OCI-LY7 (cell line): ENCODE measurements at regions not wholly inside any gene's neighbourhood (a gene's known extent, or its start where the extent isn't known, plus 50 kb on each side); places are given as distances from the start of the nearest gene placed in this dataset.

Experiments used
- BruUV-seq: library from RNA; stranded (reverse); fragments of 400-500 nt; replicated peaks from 2 replicates; lab custom pipeline; 2021; lab: Mats Ljungman, UMichigan
- CTCF ChIA-PET: fragments of 300-600 bp; sonication (Branson Sonifier 250); formaldehyde crosslinking; loops from one replicate; lab custom pipeline; 2022; ENCODE audit warnings: antibody characterized with exemption; ENCODE audit not compliant: unreplicated experiment; lab: Charles Lee
- POLR2A ChIA-PET: fragments of 300-600 bp; sonication (Branson Sonifier 250); formaldehyde crosslinking; loops from one replicate; lab custom pipeline; 2022; ENCODE audit warnings: antibody characterized with exemption; lab: Charles Lee
- DNase-seq: peaks from one replicate; pipeline ENCODE4 v3.0.0-alpha.2; 2015; ENCODE audit warnings: low spot score
- H2AFZ ChIP-seq: fragments of 200-600 bp; sonication (generic), shearing (Covaris generic); 2 replicates; pipeline ENCODE4 v1.6.1; 2014; ENCODE audit warnings: mild to moderate bottlenecking, antibody characterized with exemption, low read length, moderate library complexity
- H3K27ac ChIP-seq: fragments of 200-600 bp; sonication (generic); 2 replicates; pipeline ENCODE4 v1.5.1; 2014; ENCODE audit warnings: mixed run types, low read depth, mild to moderate bottlenecking, moderate library complexity, low read length, inconsistent platforms; ENCODE audit not compliant: poor library complexity, severe bottlenecking
- H3K36me3 ChIP-seq: fragments of 200-600 bp; sonication (generic); 2 replicates; pipeline ENCODE4 v1.6.1; 2014; ENCODE audit warnings: mild to moderate bottlenecking, antibody characterized with exemption, low read length, moderate library complexity, mixed read lengths; ENCODE audit not compliant: insufficient read depth
- H3K4me1 ChIP-seq: fragments of 200-600 bp; sonication (generic); 2 replicates; pipeline ENCODE4 v1.5.1; 2014; ENCODE audit warnings: mild to moderate bottlenecking, low read length; ENCODE audit not compliant: insufficient read depth, poor library complexity, severe bottlenecking
- H3K4me2 ChIP-seq: fragments of 200-600 bp; sonication (generic); 2 replicates; pipeline ENCODE4 v1.6.1; 2014; ENCODE audit warnings: mild to moderate bottlenecking, low read length
- H3K4me3 ChIP-seq: fragments of 200-600 bp; sonication (generic); 2 replicates; pipeline ENCODE4 v1.5.1; 2014; ENCODE audit warnings: mild to moderate bottlenecking, low read depth, low read length; ENCODE audit not compliant: poor library complexity, severe bottlenecking
- H3K79me2 ChIP-seq: fragments of 200-600 bp; sonication (generic); 2 replicates; pipeline ENCODE4 v1.6.1; 2016; ENCODE audit warnings: low read depth, mild to moderate bottlenecking, low read length, moderate library complexity, mixed read lengths; ENCODE audit not compliant: insufficient read depth
- H3K9me2 ChIP-seq: fragments of 200-600 bp; sonication (generic); 2 replicates; pipeline ENCODE4 v1.6.1; 2016; ENCODE audit warnings: mild to moderate bottlenecking, low read length, mixed read lengths; ENCODE audit not compliant: insufficient read depth
- H3K9me3 ChIP-seq: fragments of 200-600 bp; sonication (generic); 2 replicates; pipeline ENCODE4 v1.6.1; 2014; ENCODE audit warnings: mild to moderate bottlenecking, mixed run types, low read length, mixed read lengths
- H4K20me1 ChIP-seq: fragments of 200-600 bp; sonication (generic); 2 replicates; pipeline ENCODE4 v1.6.1; 2014; ENCODE audit warnings: mild to moderate bottlenecking, antibody characterized with exemption, low read length, moderate library complexity, mixed read lengths; ENCODE audit not compliant: insufficient read depth
- CTCF ChIP-seq: fragments of 200-600 bp; sonication (generic); conservative IDR thresholded peaks from 2 replicates; pipeline ENCODE4 v1.5.1; 2014; ENCODE audit warnings: mild to moderate bottlenecking, antibody characterized with exemption, low read length, moderate library complexity, mixed read lengths
- EZH2phosphoT487 ChIP-seq: fragments of 200-600 bp; sonication (generic); IDR thresholded peaks from 2 replicates; pipeline ENCODE4 v1.6.1; 2018; ENCODE audit warnings: low read depth, borderline replicate concordance, mild to moderate bottlenecking, mixed run types, antibody characterized with exemption, low read length, moderate library complexity, mixed read lengths
- intact Hi-C: fragments of 100-400 bp; cut with micrococcal nuclease; formaldehyde crosslinking; loops from one replicate; pipeline ENCODE4 v1.10.0; 2022; ENCODE audit not compliant: unreplicated experiment

- H3K79me2 ChIP-seq, result no peaks in the 10 kb centered on the region
- no peak overlapping the region for H2AFZ ChIP-seq
- no peaks in the 10 kb centered on the region for H4K20me1 ChIP-seq
- peaks cover 2% of the 10 kb centered on the region for H3K4me1 ChIP-seq
- no TSS peak for BruUV-seq
- no peak overlapping the region for H3K27ac ChIP-seq
- no peak overlapping the region for H3K4me2 ChIP-seq
- TF ChIP-seq EZH2phosphoT487 (no peak), CTCF (no peak)
- H3K36me3 ChIP-seq, result no peaks in the 10 kb centered on the region
- no peaks in the 10 kb centered on the region for H3K9me2 ChIP-seq
- no peaks in the 10 kb centered on the region for H3K9me3 ChIP-seq
- DNase-seq, result no peak
- H3K4me3 ChIP-seq, result no peak overlapping the region
- POLR2A ChIA-PET, result no interaction called here
- intact Hi-C loops, result no loop called here
- CTCF ChIA-PET, result no interaction called here
These were observed 62.9 kb upstream of the ADRA2C start for GRCh38 chr4:3703343-3703676.

GRCh38 chr4:3702561-3703221, 63.5 kb upstream of the ADRA2C start:
- DNase-seq, result no peak
- Histone ChIP-seq H3K4me3 (no peak overlapping the region), H3K4me1 (peaks cover 3% of the 10 kb centered on the region), H3K79me2 (no peaks in the 10 kb centered on the region), H2AFZ (no peak overlapping the region), H3K9me3 (no peaks in the 10 kb centered on the region), H3K9me2 (no peaks in the 10 kb centered on the region), H3K4me2 (no peak overlapping the region), H3K27ac (no peak overlapping the region), H4K20me1 (no peaks in the 10 kb centered on the region), H3K36me3 (no peaks in the 10 kb centered on the region)
- intact Hi-C loops, result no loop called here
- CTCF ChIA-PET, result no interaction called here
- POLR2A ChIA-PET, result no interaction called here
- TF ChIP-seq EZH2phosphoT487 (no peak), CTCF (no peak)
- BruUV-seq, result no TSS peak

DNA sequence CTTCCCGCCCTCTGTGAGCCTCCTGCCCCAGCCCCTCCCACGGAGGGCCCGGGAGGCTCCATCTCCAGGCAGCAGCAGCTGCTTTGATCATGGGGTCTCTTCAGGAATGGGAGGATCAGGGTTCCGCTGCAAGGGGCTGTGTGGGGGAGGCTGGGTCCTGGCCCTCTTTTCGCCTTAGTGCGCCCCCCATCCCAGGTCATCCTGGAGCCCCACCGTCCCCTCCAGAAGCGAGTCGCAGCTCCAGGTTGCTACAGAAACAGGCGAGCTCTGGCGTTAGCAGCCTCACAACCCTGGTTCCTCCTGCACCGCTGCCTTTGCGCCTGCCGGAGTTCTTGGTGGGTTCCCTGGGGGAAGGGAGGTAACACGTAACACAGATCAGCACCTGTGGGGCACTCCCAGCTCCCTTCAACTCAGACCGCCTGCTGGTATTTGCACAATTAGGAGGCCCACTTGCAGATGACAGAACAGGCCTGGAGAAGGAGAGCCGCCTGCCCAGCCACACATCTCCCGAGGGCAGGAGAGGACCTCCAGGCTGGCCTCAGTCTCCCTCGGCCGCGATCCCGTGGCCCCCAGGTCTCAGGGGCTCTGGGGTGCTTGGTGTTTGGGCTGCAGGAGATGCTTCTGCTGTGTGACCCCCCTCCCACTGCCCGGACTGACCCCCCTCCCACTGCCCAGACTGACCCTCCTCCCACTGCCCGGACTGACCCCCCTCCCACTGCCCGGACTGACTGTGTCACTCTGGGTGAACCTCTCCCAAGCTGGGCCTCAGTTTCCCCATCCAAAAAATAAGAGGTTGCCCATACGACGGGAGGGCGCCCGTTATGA, 64.2 kb upstream of the ADRA2C start:
- H3K79me2 ChIP-seq, result no peaks in the 10 kb centered on the region
- no peak for DNase-seq
- POLR2A ChIA-PET, result no interaction called here
- H3K36me3 ChIP-seq, result no peaks in the 10 kb centered on the region
- no TSS peak for BruUV-seq
- H3K9me3 ChIP-seq, result no peaks in the 10 kb centered on the region
- intact Hi-C loops, result no loop called here
- H3K27ac ChIP-seq, result no peak overlapping the region
- no peaks in the 10 kb centered on the region for H4K20me1 ChIP-seq
- no peak overlapping the region for H3K4me3 ChIP-seq
- no peaks in the 10 kb centered on the region for H3K9me2 ChIP-seq
- no peak overlapping the region for H2AFZ ChIP-seq
- no peak overlapping the region for H3K4me2 ChIP-seq
- TF ChIP-seq CTCF (no peak), EZH2phosphoT487 (no peak)
- CTCF ChIA-PET, result no interaction called here
- peaks cover 3% of the 10 kb centered on the region for H3K4me1 ChIP-seq
